ENCODE measurements at regions not wholly inside any gene's neighbourhood (a gene's known extent, or its start where the extent isn't known, plus 50 kb on each side); places are given as distances from the start of the nearest gene placed in this dataset.
A peak's percentile ranks its signal among the peaks of the same experiment; 100 is the strongest.

DNA sequence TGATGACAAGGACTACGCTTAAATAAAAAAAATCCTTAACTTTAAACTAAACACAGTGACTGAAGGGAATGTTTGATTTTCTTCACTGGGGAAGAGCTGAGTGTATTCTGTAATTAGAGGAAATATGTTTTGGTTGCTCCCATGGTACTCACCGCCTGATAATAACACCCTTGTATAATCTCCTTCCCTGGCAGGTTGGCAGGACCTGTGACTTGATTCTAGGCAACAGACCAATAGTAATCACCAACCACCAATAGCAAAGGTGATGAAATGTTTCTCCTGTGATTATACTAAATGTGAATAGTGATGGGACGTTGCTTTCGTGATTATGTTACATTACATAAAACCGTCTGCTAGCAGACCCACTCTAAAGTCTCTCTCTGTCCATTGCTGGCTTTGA, 536.8 kb upstream of the CPEB2 start:
- Histone ChIP-seq H3K4me1 (ENCODE audit: control insufficient read depth, insufficient read depth, low read length) (no peaks in the 10 kb centered on the region), H3K27me3 (ENCODE audit: control insufficient read depth, insufficient read depth, low read length, poor library complexity, severe bottlenecking) (no peaks in the 10 kb centered on the region), H3K27ac (ENCODE audit: low read depth, low read length) (no peak overlapping the region), H3K4me3 (ENCODE audit: low read length) (no peak overlapping the region), H3K9ac (ENCODE audit: extremely low read depth, low read length, poor library complexity, severe bottlenecking) (no peak overlapping the region), H3K9me3 (ENCODE audit: control insufficient read depth, low read length) (no peaks in the 10 kb centered on the region), H3K36me3 (ENCODE audit: control insufficient read depth, insufficient read depth, low read length) (no peaks in the 10 kb centered on the region)
- Mint-ChIP-seq H3K27me3 (ENCODE audit: insufficient read depth) (no peaks in the 10 kb centered on the region), H3K4me3 (no peak overlapping the region), H3K27ac (no peak overlapping the region), H3K4me1 (no peaks in the 10 kb centered on the region), H3K9me3 (no peaks in the 10 kb centered on the region), H3K36me3 (ENCODE audit: low read depth) (no peaks in the 10 kb centered on the region)
- DNase-seq: no peak
- 97 to 100% methylated on average over 1 to 5 of the region's 5 CpGs for WGBS, 2 experiments (ENCODE audit: insufficient coverage in 1 of 2, insufficient read length in 1 of 2)
- no peak for TF ChIP-seq CTCF (conservative IDR thresholded peaks at IDR 0.05)

DNA sequence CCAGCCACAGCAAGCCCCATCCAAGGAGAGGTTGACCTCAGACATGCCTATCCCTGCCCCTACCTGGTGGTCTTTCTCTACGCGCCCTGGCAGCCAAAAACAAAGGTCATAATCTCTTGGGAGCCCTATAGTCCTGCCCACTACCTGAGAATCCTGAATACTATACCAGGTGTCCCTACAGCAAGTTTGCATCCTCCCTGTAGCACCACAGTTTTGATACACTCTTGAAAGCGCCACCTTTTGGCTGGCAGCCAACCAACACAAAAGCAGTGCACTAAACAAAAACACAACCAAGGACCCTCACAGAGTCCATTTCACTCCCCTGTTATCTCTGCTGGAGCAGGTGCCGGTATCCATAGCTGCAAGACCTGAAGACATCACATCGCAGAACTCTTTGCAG, 523.8 kb upstream of the CPEB2 start:
- no peak overlapping the region for H3K4me3 ChIP-seq (ENCODE audit: low read length)
- no peaks in the 10 kb centered on the region for H3K4me1 ChIP-seq (ENCODE audit: control insufficient read depth, insufficient read depth, low read length)
- Mint-ChIP-seq H3K4me3 (no peak overlapping the region), H3K27me3 (ENCODE audit: insufficient read depth) (no peaks in the 10 kb centered on the region), H3K4me1 (no peaks in the 10 kb centered on the region), H3K36me3 (ENCODE audit: low read depth) (peaks cover 3% of the 10 kb centered on the region), H3K9me3 (peaks cover 16% of the 10 kb centered on the region), H3K27ac (no peak overlapping the region)
- peak; percentile 34 for TF ChIP-seq CTCF (conservative IDR thresholded peaks at IDR 0.05)
- no peaks in the 10 kb centered on the region for H3K27me3 ChIP-seq (ENCODE audit: control insufficient read depth, insufficient read depth, low read length, poor library complexity, severe bottlenecking)
- H3K9me3 ChIP-seq (ENCODE audit: control insufficient read depth, low read length): no peaks in the 10 kb centered on the region
- H3K9ac ChIP-seq (ENCODE audit: extremely low read depth, low read length, poor library complexity, severe bottlenecking): no peak overlapping the region
- no peak overlapping the region for H3K27ac ChIP-seq (ENCODE audit: low read depth, low read length)
- no peaks in the 10 kb centered on the region for H3K36me3 ChIP-seq (ENCODE audit: control insufficient read depth, insufficient read depth, low read length)
- 92 to 100% methylated on average over 2 to 5 of the region's 5 CpGs for WGBS, 2 experiments (ENCODE audit: insufficient coverage in 1 of 2, insufficient read length in 1 of 2)
- DNase-seq: peak; percentile 43

DNA sequence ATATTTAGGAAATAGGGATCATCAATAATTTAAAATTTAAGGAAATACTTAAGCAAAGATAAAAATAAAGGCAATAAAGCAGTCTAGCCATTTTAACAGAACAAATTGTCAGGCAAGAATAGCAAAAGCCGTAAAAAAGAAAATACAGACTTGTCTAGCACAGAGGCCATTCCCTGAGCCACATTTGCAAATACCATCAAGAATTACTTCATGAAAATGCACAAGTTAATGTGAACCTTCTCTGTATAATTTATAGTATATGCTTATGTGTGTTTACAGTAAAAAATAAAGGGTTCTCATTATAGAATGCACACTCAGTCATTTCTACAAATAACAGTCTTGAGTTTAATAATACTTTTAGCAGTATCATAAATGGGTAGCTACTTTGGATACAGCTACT, 505.9 kb upstream of the CPEB2 start:
- no peak for DNase-seq
- no peak overlapping the region for H3K4me3 ChIP-seq (ENCODE audit: low read length)
- Mint-ChIP-seq H3K27me3 (ENCODE audit: insufficient read depth) (no peaks in the 10 kb centered on the region), H3K36me3 (ENCODE audit: low read depth) (no peaks in the 10 kb centered on the region), H3K9me3 (no peaks in the 10 kb centered on the region), H3K4me3 (no peak overlapping the region), H3K4me1 (no peaks in the 10 kb centered on the region), H3K27ac (no peak overlapping the region)
- no peaks in the 10 kb centered on the region for H3K9me3 ChIP-seq (ENCODE audit: control insufficient read depth, low read length)
- WGBS, 2 experiments (ENCODE audit: insufficient coverage in 1 of 2, insufficient read length in 1 of 2): 97% methylated on average over 1 of the region's 1 CpG; no CpG with 5 or more reads in 1 of the 2 experiments
- H3K9ac ChIP-seq (ENCODE audit: extremely low read depth, low read length, poor library complexity, severe bottlenecking): no peak overlapping the region
- no peaks in the 10 kb centered on the region for H3K36me3 ChIP-seq (ENCODE audit: control insufficient read depth, insufficient read depth, low read length)
- H3K27me3 ChIP-seq (ENCODE audit: control insufficient read depth, insufficient read depth, low read length, poor library complexity, severe bottlenecking): no peaks in the 10 kb centered on the region
- H3K4me1 ChIP-seq (ENCODE audit: control insufficient read depth, insufficient read depth, low read length): no peaks in the 10 kb centered on the region
- no peak for TF ChIP-seq CTCF (conservative IDR thresholded peaks at IDR 0.05)
- no peak overlapping the region for H3K27ac ChIP-seq (ENCODE audit: low read depth, low read length)
